Gastrocnemius medialis (tissue), 4 donors: ENCODE measurements at regions not wholly inside any gene's neighbourhood (a gene's known extent, or its start where the extent isn't known, plus 50 kb on each side); places are given as distances from the start of the nearest gene placed in this dataset.

Experiments used
- ATAC-seq, 2 donors: fragments of 150-250 bp; one replicate each; pipeline ENCODE4 v1.9.1; 2016
- DNase-seq, 2 donors: peaks; one replicate each; pipeline ENCODE4 v3.0.0-alpha.2; 2019
- H3K27ac ChIP-seq, 4 donors: fragments of 200-600 bp; sonication (generic); 1 replicate in 1 of 4; 2 replicates in 3 of 4; pipeline ENCODE4 v1.5.1; 2016 to 2018; ENCODE audit warnings: mild to moderate bottlenecking in 2 of 4, moderate library complexity in 1 of 4
- H3K27me3 ChIP-seq, 3 donors: fragments of 200-600 bp; sonication (generic) in 2 of 3; 1 replicate in 1 of 3; 2 replicates in 2 of 3; pipeline versions ENCODE4 v1.5.1 to v1.6.0; 2016 to 2019; ENCODE audit warnings: mild to moderate bottlenecking in 1 of 3, moderate library complexity in 1 of 3
- H3K36me3 ChIP-seq, 2 donors: fragments of 200-600 bp; sonication (generic) in 1 of 2; one replicate each; pipeline ENCODE4 v1.5.1; 2017 to 2018
- H3K4me1 ChIP-seq, 2 donors: fragments of 200-600 bp; sonication (generic) in 1 of 2; one replicate each; pipeline ENCODE4 v1.5.1; 2016 to 2017; ENCODE audit warnings: mild to moderate bottlenecking in 2 of 2
- H3K4me3 ChIP-seq, 4 donors: fragments of 200-600 bp; sonication (generic) in 3 of 4; 1 replicate in 1 of 4; 2 replicates in 3 of 4; pipeline ENCODE4 v1.5.1; 2016 to 2019; ENCODE audit warnings: mild to moderate bottlenecking in 2 of 4
- H3K9me3 ChIP-seq, 3 donors: fragments of 200-600 bp; sonication (generic) in 2 of 3; 1 replicate in 1 of 3; 2 replicates in 2 of 3; pipeline ENCODE4 v1.5.1; 2016 to 2019
- CTCF ChIP-seq, 5 experiments: fragments of 450-650 bp in 3 of 5; fragments of 200-600 bp in 2 of 5; sonication (generic) in 2 of 5; IDR thresholded peaks in 4 of 5; conservative IDR thresholded peaks in 1 of 5; 1 replicate in 4 of 5; 2 replicates in 1 of 5; pipeline ENCODE4 v1.5.1; 2016 to 2019; ENCODE audit warnings: antibody characterized with exemption in 5 of 5, mild to moderate bottlenecking in 3 of 5, moderate library complexity in 3 of 5
- POLR2A ChIP-seq, 2 donors: fragments of 450-650 bp; IDR thresholded peaks; one replicate each; pipeline ENCODE4 v1.6.1; 2017; ENCODE audit warnings: antibody characterized with exemption in 2 of 2, mild to moderate bottlenecking in 2 of 2, moderate library complexity in 2 of 2
- in situ Hi-C, 4 donors: fragments of 200-750 bp; cut with MboI; loops; one replicate each; pipeline versions ENCODE4 v1.15.0 to v1.8.0; 2017; ENCODE audit warnings: low sequenced_read_pairs in 4 of 4
- intact Hi-C: fragments of 100-400 bp; cut with DNase I; formaldehyde crosslinking; loops from one replicate; pipeline ENCODE4 v1.15.1; 2023; ENCODE audit warnings: low total_unique reads

GRCh38 chr7:19920166-19920565 is 146.7 kb upstream of the TMEM196 start:
- DNase-seq (no peak), ATAC-seq (no peak)
- no peaks in the 10 kb centered on the region for H3K27me3 ChIP-seq
- intact Hi-C loops (no loop called here), in situ Hi-C loops (no loop called here)
- TF ChIP-seq CTCF (IDR thresholded peaks at IDR 0.05 in 4 of 5, conservative IDR thresholded peaks at IDR 0.05 in 1 of 5) (no peak), POLR2A (IDR thresholded peaks at IDR 0.05) (no peak)
- no peaks in the 10 kb centered on the region for H3K9me3 ChIP-seq
- no peaks in the 10 kb centered on the region for H3K36me3 ChIP-seq
- H3K4me1 ChIP-seq: no peaks in the 10 kb centered on the region
- no peak overlapping the region for H3K27ac ChIP-seq
- H3K4me3 ChIP-seq: no peak overlapping the region

- intact Hi-C loops (no loop called here), in situ Hi-C loops (no loop called here)
- Histone ChIP-seq H3K9me3 (no peaks in the 10 kb centered on the region), H3K36me3 (no peaks in the 10 kb centered on the region), H3K27ac (no peak overlapping the region), H3K27me3 (no peaks in the 10 kb centered on the region), H3K4me3 (no peak overlapping the region), H3K4me1 (no peaks in the 10 kb centered on the region)
- DNase-seq: no peak
- no peak for ATAC-seq
- TF ChIP-seq POLR2A (IDR thresholded peaks at IDR 0.05): no peak
- no peak for TF ChIP-seq CTCF (IDR thresholded peaks at IDR 0.05 in 4 of 5, conservative IDR thresholded peaks at IDR 0.05 in 1 of 5)
These were observed 146.1 kb upstream of the TMEM196 start for GRCh38 chr7:19919261-19920095.

GRCh38 chr7:19916046-19916445 is 142.6 kb upstream of the TMEM196 start:
- intact Hi-C loops: no loop called here
- in situ Hi-C loops: no loop called here

GRCh38 chr7:19915596-19915995 is 142.2 kb upstream of the TMEM196 start:
- ATAC-seq (no peak), DNase-seq (no peak)
- Histone ChIP-seq H3K36me3 (no peaks in the 10 kb centered on the region), H3K27me3 (no peaks in the 10 kb centered on the region), H3K4me3 (no peak overlapping the region), H3K4me1 (no peaks in the 10 kb centered on the region), H3K9me3 (no peaks in the 10 kb centered on the region), H3K27ac (no peak overlapping the region)
- in situ Hi-C loops (no loop called here), intact Hi-C loops (no loop called here)
- TF ChIP-seq POLR2A (IDR thresholded peaks at IDR 0.05): no peak
- no peak for TF ChIP-seq CTCF (IDR thresholded peaks at IDR 0.05 in 4 of 5, conservative IDR thresholded peaks at IDR 0.05 in 1 of 5)

More at GRCh38 chr7:19916046-19916445, 142.6 kb upstream of the TMEM196 start:
- Histone ChIP-seq H3K27me3 (no peaks in the 10 kb centered on the region), H3K27ac (no peak overlapping the region), H3K9me3 (no peaks in the 10 kb centered on the region), H3K4me3 (no peak overlapping the region), H3K4me1 (no peaks in the 10 kb centered on the region), H3K36me3 (no peaks in the 10 kb centered on the region)
- no peak for DNase-seq
- TF ChIP-seq CTCF (IDR thresholded peaks at IDR 0.05 in 4 of 5, conservative IDR thresholded peaks at IDR 0.05 in 1 of 5) (no peak), POLR2A (IDR thresholded peaks at IDR 0.05) (no peak)
- ATAC-seq: no peak
